GM21786 (cell line): ENCODE measurements at regions not wholly inside any gene's neighbourhood (a gene's known extent, or its start where the extent isn't known, plus 50 kb on each side); places are given as distances from the start of the nearest gene placed in this dataset.

Experiments used
- ATAC-seq: cut with Tn5 transposase; IDR thresholded peaks from one replicate; pipeline ENCODE4 v1.9.1; 2021; ENCODE audit not compliant: unreplicated experiment

DNA sequence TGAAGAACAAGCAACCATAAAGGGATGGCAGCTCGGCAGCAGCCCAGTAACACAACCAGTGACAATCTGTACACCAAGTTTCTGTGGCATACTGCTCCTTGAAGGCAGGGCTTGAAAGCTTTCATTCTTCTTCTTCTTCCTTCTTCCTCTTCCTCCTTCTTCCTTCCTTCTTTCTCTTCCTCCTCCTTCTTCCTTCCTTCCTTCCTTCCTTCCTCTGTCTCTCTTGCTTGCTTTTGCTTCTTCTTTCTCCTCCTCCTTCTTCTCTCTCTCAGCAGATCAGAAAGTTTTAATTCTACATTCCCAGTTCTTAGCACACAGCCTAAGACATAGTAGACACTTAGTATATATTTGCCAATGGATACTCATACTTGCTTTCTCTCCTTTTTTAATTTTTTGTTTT is 95.9 kb downstream of the GLUL start:
- ATAC-seq: no peak

DNA sequence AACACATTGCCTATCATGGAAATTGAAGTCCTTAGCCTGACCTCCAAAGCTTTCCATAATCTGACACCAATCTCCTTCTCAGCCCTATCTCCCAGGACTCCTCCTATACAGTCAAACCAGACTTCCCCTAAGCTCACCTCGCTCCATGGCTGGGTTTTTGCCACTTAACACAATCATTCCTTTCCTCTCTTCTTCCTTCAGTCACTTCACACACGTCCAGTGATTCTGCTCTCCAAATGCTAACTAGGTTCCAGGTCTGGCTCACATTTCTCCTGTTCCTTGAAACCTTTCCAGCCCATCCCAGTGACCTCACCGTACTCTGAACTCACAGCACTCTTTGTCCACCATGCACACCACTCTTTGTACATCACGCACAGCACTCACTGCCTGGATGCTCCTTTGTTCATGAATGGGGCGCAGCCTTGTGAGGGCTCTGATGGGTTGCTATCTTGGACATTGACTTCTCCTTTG is 98.4 kb downstream of the GLUL start:
- no peak for ATAC-seq

DNA sequence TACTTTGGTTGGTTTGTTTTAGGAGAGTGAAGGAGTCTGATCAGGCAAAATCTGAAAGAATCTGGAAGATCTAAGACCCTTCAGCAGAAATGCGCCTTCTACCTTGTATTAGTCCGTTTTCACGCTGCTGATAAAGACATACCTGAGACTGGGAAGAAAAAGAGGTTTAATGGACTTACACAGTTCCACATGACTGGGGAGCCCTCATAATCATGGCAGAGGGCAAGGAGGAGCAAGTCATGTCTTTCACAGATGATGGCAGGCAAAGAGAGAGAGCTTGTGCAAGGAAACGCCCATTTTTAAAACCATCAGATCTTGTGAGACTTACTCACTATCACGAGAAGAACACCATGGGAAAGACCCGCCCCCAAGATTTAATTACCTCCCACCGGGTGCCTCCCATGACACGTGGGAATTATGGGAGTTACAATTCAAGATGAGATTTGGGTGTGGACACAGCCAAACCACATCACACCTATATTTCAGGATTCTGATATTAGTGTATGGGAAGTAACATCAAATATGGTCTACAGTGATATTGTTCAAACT is 99.3 kb downstream of the GLUL start:
- ATAC-seq: no peak

DNA sequence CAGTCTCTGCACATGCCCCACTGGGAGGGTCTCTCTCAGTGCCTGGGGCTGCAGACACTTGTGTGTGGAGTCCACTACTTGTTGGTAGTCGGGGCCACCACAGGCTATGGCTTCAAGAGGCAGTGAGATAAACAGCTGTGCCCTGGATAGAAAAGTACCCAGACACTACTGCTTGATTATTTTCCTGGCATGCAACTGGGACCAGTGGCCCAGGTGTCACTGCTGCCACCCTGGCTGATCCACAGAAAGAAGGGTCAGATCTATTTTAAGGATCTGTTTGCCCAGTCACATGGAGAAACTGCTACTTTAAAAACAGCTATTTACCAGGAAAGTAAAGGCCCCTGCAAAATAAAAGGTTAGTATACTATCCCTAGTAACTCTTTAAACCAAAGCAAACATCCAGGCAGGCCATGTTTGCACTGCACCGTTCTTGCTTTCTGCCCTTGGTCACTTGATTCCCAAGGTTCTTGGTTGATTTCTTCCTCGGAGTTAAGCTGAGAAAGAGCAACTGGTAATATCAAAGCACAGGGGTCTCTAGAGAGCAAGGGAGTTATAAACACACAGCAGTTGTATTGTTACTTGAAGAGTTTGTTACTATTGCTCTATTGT is 99.9 kb downstream of the GLUL start:
- no peak for ATAC-seq

DNA sequence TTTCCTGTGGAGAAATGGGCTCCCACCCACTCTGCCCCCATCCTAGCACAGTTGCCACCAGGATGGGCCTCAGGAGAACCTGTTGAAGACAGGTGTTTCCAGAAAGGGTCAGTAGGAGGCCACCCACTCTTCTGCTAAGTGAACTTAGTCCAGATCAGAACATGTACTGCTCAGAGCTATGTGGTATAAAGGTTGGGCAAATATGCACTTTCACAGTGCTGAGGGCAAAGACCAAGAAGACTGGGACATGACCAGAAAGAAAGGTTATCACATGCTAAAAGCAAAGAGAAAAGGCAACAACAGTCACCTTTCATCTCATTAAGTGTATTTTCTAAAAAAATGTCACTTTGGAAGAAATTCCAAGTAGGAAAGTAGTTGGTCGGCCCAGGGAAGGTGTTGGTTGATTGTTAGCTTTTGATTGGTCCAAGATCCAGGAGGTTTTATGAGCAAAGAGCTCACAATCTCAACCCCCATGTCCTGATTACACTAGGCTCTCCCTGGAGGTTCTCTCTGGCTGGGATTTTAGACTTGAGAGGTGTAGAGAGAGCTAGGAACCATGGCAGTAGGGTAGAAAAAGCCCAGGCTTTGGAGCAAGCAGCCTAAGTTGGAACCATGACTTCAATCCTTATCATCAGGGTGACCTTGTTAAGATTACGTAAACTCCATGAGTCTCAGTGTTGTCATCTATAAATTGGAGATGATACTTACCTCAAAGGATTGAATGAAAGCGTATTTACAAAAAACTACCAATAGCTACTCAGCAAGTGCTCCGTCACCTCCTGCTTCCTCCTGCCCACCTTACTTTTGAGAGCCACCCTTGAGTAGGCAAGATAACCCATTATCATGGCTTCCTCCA is 102.6 kb downstream of the GLUL start:
- no peak for ATAC-seq

DNA sequence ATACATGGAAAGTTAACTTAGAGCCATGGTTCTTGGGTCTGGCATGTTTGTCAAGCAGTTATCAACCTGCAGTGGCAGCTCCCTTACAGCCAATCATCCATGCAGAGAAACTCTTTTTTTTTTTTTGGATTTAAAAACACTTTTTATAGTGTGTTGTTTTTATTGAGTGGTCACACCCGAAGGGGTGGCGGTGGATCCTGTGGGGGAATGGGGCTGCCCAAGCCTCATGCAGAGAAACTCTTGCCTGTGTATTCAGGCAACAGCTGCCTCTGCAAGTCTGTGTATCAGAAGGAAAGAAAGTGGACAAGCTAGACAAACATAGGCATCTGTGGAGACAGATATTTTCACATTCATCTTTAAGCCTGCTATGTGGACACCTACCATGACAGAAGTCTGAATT is 104.8 kb downstream of the GLUL start:
- ATAC-seq: no peak

DNA sequence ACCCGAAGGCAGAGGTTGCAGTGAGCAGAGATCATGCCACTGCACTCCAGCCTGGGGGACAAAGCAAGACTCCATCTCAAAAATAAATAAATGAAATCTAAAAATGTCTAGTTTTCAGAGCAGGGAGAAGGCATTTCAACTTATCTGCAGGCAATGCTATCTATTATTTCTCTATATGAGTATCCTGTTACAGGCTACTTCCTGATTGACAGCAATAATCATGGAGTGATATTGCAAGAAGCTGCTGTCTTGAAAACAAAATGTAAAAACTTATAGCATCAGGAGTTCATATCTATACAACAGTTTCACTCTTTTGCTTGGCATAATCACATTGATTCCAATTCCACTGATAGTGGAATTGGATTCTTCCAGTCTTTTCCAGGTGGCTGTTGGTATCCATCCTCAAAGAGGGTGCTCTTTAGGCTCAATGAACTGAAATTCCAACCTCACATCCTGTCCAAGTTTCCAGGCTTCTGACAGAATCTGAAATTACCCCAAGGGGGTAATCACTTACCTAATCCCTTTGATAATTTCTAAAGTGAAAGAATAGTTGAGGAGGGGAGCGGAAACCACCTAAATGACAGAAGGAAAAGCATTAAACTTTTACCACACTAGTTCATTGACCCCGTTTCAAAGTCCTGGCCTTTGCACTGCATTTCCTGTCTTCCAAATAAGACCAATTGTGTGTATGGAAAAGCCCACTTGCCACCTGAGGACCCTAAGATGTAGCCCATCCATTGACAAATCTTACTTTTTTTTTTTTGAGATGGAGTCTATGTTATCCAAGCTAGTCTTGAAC is 107.6 kb downstream of the GLUL start:
- no peak for ATAC-seq

DNA sequence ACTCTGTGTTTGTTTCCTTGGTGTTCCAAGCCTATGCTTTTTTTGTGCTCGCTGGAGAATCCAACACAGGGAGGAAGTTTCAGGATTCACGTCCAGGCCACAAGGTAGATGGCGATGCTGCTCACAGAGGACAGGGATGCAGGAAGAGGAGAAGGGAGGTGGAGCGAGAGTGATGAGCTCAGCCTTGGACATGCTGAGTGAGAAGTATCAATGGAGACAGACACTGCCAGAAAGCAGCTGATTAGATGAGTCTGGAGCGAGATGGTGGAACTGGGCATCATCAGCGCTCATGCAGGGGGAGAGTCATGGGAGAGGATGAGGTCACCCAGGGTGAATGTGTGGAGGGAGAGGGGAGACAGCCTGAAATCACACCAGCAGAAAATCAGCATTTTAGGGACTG is 110.0 kb downstream of the GLUL start:
- no peak for ATAC-seq

DNA sequence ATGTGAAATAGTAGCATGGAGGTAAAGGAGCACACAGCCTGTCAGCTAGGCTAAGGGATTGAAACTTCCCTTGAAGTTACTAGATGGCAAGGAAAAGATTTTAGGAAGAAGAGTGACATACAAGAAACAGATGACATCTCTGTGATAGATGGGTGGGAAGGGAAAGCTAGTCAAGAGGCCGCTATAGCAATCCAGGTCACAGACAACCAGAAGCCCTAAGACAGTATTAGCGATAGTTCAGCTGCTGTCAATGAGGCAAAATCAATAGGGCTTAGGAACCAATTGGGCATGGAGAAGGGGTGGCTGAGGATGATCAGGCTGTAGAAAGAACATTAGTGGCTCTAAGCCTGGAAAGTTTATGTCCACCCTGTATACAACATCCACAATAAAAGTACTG is 111.1 kb downstream of the GLUL start:
- ATAC-seq: no peak

DNA sequence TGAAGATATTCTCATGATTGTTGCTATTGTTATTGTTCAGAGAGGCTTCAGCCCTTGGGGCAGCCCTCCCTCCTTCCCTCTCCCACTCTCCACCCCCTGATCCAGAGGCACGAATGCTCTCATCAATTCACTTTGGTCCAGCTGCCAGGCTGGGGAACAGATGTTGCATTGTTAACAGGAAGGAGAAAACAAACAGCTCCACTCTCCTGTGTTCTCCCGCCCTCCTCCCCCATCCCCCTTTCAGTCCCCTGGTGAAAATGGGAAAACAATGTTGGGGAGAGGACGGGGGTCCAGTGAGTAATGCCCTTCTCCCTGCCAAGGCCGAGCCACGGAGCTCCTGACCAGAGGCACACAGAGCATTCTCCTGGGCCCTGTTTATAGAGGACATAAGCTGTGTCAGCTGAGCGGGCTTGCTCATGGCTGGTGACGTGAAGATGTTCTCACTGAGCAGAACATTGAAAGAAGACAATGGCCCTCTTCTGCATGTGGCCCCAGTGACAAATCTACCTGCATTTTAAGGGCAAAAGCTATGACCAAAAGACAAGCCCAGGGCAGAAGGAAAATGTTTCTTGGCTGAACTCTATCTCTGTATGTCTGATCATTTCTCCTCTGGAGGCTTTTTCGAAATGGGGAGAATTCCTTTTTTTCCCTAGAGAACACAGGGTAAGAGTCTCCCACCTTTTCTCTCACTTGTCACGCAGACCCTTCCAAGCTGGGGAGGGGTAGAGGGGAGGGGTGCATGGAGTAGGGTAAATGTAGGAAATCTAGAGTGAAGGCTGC is 111.7 kb downstream of the GLUL start:
- no peak for ATAC-seq

DNA sequence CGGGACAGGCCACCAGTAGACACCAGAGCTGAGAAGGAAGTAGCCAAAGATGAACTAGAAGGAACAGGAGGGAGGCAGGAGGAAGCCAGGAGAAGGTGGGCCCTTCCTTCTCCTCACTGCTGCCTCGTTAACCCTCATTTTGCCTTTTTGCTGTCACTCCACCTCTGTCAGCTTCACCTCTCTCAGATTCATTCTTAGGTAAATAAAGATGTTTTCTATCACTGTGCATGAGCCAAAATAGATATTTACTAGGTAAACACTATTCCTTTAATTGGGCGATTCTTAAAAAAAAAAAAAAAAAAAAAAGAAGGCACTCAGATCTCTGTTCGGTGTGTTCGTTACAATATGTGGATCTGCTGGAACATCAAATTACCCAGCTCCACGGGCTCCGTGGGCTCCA is 112.3 kb downstream of the GLUL start:
- no peak for ATAC-seq

DNA sequence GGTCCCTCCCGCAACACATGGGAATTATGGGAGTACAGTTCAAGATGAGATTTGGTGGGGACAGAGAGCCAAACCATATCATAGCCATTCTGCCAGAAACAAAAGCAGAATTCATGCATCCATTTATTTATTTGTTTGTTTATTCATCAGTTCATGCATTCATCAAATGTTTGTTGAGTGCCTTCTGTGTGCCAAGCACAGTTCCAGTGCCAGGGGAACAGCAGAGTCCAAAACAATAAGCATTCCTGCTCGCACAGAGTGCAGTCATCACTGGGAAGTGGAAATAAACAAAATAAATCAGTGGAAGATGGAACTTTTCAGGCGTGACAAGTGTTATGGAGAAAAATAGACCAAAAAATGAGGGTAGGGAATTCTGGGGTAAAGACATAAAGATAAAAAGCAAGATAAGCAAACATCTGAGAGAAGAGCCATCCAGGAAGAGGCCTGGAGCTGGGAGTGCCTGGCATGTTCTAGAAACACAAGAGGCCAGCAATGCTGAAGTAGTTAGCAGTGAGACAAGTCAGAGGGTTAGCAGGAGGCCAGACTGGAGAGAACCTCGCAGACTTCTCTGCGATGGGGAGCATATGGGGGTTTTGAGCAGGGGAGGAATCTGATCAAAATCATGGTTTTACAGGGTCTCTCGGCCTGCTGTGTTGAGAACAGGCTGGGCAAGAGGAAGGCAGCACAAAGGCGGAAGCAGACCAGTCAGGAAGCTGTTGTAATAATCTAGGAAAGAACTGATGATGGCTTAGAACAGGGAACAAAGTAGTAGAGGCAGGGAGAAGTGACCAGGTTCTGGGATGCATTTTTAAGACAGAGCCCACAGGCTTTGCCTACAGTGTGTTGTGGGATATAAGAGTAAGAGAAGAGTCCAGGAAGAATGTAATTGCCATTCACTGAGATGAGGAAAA is 113.2 kb downstream of the GLUL start:
- no peak for ATAC-seq

DNA sequence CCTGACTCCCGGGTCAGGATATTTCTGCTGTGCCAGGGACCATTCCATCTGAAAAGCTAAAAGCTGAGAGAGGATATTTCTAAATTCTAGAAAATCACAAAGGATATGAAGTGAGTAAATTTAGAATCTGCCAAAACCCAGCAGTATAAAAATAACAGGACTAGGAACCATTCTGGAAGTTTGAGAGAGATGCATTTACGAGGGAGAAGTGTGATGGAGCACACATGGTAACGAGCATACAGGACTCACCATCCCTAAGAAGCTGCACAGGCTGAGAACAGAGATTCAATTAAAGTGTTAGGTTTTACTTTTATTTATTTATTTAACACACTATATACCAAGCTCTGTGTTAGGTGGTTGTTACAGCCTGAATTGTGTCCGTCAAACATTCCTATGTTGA is 116.3 kb downstream of the GLUL start:
- no peak for ATAC-seq

DNA sequence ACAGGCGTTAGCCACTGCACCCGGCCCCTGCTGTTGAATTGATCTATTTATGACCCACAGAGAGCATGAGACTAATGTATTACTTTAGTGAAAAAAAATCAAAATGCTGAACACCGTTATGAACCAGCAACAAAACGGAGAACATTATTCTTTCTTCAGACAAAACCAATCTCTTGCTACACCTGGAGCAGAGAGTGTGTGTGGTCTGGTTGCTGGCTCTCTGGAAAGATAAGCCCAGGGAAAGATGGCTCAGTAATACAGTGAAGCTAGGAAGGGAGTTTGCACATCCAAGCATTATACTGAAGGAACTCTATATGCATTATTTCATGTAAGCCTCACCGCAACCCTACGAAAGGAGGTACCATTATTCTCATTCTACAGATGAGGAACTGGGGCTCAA is 117.0 kb downstream of the GLUL start:
- ATAC-seq: no peak

DNA sequence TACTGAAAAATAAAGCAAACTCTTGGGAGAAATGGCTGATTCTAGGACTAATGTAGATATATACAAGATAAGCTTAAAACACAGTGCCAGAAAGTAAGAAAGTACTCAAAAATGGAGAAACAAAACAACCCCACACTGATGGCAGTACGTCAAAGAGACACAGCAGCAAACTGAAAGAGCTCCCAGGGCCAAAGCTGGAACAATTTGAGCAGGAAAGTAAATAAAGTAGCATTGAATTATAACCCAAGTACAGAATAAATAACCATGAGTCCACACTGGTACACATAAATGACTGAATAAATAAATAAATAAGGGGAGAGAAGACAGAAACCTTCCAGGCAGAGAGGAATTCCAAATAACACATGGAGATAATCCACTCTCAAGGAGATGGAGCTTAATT is 120.9 kb downstream of the GLUL start:
- no peak for ATAC-seq

DNA sequence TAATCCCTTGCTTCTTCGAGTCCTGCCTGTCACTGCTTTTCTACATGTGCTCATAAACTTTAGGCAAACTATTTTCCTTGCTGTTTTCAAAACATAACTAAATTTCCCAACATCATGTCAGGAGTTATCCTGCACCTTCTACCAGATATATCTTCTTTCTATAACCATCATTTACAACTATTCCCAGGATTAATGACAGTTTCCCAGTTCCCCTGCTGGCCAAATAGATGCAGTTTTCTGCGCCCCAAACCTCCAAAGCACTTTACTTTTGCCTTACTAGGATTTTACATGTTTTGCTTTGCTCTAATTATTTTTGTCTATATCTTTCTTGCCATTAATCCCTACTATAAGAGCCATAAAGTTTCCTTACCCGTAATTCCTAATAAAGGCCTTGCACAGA is 122.5 kb downstream of the GLUL start:
- ATAC-seq: no peak

DNA sequence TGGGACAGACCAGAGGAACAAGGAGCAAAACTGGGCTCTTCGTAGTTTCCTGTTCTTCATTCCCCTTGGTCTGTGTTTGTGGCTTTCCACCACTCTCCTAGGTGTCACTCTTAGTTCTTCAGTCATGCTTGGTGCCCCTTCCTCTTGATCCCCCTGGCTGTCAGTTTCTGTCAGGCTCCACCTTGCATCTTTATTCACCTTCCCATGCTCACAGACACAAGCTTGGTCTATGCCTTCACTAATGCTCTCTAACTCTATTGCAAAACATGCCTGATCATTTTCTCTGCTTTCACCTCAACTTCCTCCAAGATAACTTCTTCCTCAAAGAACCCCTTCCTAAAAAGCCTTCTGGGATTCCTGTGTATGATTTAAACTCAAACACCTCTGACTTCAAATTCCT is 122.9 kb downstream of the GLUL start:
- no peak for ATAC-seq

DNA sequence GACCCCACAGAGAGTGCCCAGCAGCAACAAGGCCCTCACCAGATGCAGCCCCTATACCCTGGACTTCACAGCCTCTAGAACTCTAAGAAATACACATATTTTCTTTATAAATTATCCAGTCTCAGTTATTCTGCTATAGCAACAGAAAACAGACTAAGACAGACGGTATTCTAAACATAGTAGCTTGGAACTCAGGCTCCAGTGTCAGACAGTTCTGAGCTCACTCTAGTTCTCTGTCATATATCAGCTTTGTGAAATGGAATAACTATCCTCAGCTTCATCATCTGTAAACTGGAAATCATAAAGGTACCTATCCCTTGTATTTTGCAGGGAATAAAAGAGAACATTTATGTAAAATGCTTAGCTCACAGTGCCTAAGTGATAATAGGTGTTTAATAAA is 127.4 kb downstream of the GLUL start:
- ATAC-seq: no peak

DNA sequence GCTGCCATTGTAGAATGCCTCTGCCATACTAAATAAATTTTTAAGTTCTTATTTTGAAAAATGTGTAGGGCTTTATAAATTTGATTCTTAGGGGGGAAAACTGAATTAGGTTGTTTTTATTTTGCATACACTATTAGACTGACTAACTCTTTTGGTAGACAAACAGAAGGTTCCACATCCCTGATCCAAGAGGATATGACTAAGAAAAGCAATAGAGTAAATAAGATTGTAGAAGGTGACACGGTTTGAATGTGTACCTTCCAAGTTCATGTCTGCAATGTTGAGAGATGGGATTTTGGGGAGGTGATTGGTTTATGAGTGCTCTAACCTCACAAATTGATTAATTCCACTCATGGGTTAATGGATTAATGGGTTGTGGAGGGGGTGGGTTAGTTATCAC is 127.9 kb downstream of the GLUL start:
- no peak for ATAC-seq

DNA sequence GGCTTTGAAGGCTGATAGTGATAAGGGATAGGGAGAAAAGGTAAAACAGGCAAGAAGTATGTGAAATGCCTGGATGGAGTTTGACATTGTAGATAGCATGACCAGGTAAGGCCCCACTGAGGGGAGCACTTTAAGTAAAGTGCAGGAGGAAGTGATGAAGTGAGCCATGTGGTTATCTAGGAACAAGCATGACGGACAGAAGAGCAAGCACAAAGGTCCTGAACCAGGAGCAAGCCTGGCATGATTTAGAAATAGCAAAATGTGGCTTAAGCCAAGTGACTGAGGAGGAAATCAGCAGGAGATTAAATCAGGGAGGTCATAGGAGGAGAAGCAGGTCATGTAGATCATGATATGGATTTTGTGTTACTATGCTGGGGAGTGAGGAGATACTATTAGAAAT is 129.2 kb downstream of the GLUL start:
- no peak for ATAC-seq
